ENCODE measurements at regions not wholly inside any gene's neighbourhood (a gene's known extent, or its start where the extent isn't known, plus 50 kb on each side); places are given as distances from the start of the nearest gene placed in this dataset.

DNA sequence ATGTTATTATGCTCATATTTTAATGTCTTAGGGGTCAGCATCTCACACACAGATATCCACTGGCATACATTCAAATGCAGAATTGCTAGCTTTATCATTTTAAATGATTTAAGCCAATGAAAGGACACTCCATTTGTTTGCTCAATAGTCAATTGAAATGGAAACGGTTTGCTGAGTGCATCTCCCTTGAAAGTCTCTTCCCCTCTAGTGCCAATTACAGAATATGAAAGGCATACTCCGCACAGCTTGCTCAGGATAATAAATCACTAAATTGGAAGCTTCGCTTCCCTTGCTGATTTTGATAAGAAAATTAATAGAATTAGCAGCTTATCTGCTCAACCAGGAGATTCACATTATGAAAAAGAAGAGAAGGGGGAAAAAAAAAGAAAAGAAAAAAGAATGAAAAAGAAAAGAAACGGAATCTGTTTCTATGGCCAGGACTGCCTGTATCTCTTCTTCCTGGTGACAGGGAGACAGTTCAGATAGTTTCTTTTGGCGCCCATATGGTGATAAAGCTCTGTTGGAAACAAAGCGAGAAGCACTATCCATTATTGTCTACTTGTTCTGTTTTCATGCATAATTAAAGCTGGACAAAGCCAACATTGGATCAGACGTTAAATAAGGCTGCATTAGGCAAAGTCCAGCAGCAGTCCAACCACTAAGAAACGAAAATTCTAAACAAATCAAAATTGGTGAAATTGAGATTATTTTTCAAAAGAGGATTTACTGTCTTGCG is 225.0 kb downstream of the GXYLT1 start:
- H3K27ac ChIP-seq (ENCODE audit: low read depth in 2 of 2, low read length in 2 of 2) = no peak overlapping the region
- no peaks in the 10 kb centered on the region for H3K36me3 ChIP-seq (ENCODE audit: control insufficient read depth in 2 of 2, insufficient read depth in 2 of 2, low read length in 2 of 2)
- no peak overlapping the region for H3K4me3 ChIP-seq (ENCODE audit: low read length in 2 of 2)
- H3K9me3 ChIP-seq (ENCODE audit: control insufficient read depth in 2 of 2, low read length in 2 of 2) = no peaks in the 10 kb centered on the region
- no peaks in the 10 kb centered on the region for H3K27me3 ChIP-seq (ENCODE audit: control insufficient read depth in 2 of 2, insufficient read depth in 2 of 2, low read length in 2 of 2)
- H3K4me1 ChIP-seq (ENCODE audit: control insufficient read depth in 2 of 2, insufficient read depth in 2 of 2, low read length in 2 of 2) = no peaks in the 10 kb centered on the region
- no peak overlapping the region for H3K9ac ChIP-seq (ENCODE audit: low read depth in 1 of 2, low read length in 2 of 2)

GRCh38 chr12:41919048-41919447 is 225.6 kb downstream of the GXYLT1 start:
- H3K27me3 ChIP-seq (ENCODE audit: control insufficient read depth in 2 of 2, insufficient read depth in 2 of 2, low read length in 2 of 2) = no peaks in the 10 kb centered on the region
- H3K36me3 ChIP-seq (ENCODE audit: control insufficient read depth in 2 of 2, insufficient read depth in 2 of 2, low read length in 2 of 2) = no peaks in the 10 kb centered on the region
- H3K27ac ChIP-seq (ENCODE audit: low read depth in 2 of 2, low read length in 2 of 2) = no peak overlapping the region
- H3K9me3 ChIP-seq (ENCODE audit: control insufficient read depth in 2 of 2, low read length in 2 of 2) = no peaks in the 10 kb centered on the region
- no peaks in the 10 kb centered on the region for H3K4me1 ChIP-seq (ENCODE audit: control insufficient read depth in 2 of 2, insufficient read depth in 2 of 2, low read length in 2 of 2)
- H3K9ac ChIP-seq (ENCODE audit: low read depth in 1 of 2, low read length in 2 of 2) = no peak overlapping the region
- no peak overlapping the region for H3K4me3 ChIP-seq (ENCODE audit: low read length in 2 of 2)

DNA sequence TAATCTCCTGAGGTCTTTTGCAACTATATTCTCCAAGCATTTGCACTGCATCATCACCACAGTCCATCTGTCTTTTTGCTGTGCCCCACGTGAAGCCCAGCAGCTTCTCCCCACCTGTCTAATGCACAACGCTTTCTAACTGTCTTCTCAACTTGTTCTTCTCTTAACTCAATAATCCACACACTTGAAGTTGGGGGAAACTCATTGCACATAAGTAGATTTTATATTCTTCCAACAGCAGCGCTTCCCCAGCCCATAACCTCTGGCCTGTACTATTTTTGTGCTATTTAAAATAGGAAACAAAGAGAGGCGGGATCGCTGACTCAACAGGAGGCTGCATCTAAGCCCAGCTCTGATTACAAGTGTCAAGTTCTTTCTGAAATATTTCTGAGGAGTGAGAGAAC is 226.7 kb downstream of the GXYLT1 start:
- H3K9me3 ChIP-seq (ENCODE audit: control insufficient read depth in 2 of 2, low read length in 2 of 2) = no peaks in the 10 kb centered on the region
- H3K36me3 ChIP-seq (ENCODE audit: control insufficient read depth in 2 of 2, insufficient read depth in 2 of 2, low read length in 2 of 2) = no peaks in the 10 kb centered on the region
- no peak overlapping the region for H3K4me3 ChIP-seq (ENCODE audit: low read length in 2 of 2)
- H3K4me1 ChIP-seq (ENCODE audit: control insufficient read depth in 2 of 2, insufficient read depth in 2 of 2, low read length in 2 of 2) = no peaks in the 10 kb centered on the region
- H3K9ac ChIP-seq (ENCODE audit: low read depth in 1 of 2, low read length in 2 of 2) = no peak overlapping the region
- no peaks in the 10 kb centered on the region for H3K27me3 ChIP-seq (ENCODE audit: control insufficient read depth in 2 of 2, insufficient read depth in 2 of 2, low read length in 2 of 2)
- H3K27ac ChIP-seq (ENCODE audit: low read depth in 2 of 2, low read length in 2 of 2) = no peak overlapping the region

DNA sequence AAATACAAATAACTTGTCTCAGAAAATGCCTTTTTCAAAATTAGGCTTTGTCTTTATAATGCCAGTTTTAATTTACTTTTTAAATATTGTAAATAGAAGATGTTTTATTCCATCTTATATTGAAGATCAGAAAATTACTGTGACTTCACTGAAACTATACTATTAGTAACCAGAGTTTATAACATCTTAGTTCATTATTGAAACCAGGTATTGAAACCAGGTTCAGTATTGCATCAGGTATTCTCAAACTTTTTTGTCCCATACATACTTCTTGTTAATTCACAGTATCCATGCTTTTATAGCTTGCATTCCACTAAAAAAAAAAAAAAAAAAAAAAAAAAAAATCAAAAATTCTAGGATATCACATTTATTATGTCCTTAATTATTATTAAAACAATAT is 227.5 kb downstream of the GXYLT1 start:
- no peak overlapping the region for H3K9ac ChIP-seq (ENCODE audit: low read depth in 1 of 2, low read length in 2 of 2)
- H3K4me1 ChIP-seq (ENCODE audit: control insufficient read depth in 2 of 2, insufficient read depth in 2 of 2, low read length in 2 of 2) = no peaks in the 10 kb centered on the region

DNA sequence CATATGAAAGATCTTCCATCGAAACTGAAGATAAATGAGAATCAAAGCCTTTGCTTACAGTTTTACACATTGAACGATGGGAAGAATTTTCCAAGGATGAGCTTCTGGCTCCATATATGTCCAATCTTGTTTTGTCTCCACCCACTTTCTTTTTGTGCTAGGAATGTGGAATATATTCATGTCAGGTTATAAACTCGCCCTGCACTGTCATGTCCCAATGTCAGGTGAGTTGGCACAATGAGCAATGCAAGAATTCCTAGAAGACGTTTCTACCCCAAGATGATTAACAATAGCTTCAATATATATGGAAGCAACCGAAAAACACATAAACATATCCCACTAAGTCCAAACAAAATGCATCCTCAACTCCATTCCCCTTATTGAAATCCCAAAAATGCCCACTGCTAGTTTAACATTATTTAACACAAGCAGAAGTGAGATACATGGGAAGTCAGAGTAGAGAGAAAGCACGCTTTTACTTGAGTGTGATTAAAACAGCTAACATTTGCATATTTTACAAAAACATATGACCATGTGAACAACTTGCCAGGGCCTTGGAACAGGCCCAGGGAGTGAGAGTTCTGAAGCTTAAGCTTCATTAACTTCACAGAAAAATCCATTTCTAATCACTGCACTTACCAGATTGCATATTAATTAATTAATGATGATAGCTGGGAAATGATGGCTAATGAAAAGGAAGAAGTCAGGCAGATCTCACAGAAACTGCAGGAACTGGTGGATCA is 233.9 kb downstream of the GXYLT1 start:
- Histone ChIP-seq H3K4me1 (ENCODE audit: control insufficient read depth in 2 of 2, insufficient read depth in 2 of 2, low read length in 2 of 2) (no peaks in the 10 kb centered on the region), H3K9me3 (ENCODE audit: control insufficient read depth in 2 of 2, low read length in 2 of 2) (no peaks in the 10 kb centered on the region), H3K9ac (ENCODE audit: low read depth in 1 of 2, low read length in 2 of 2) (no peak overlapping the region), H3K36me3 (ENCODE audit: control insufficient read depth in 2 of 2, insufficient read depth in 2 of 2, low read length in 2 of 2) (no peaks in the 10 kb centered on the region), H3K27ac (ENCODE audit: low read depth in 2 of 2, low read length in 2 of 2) (no peak overlapping the region), H3K27me3 (ENCODE audit: control insufficient read depth in 2 of 2, insufficient read depth in 2 of 2, low read length in 2 of 2) (no peaks in the 10 kb centered on the region), H3K4me3 (ENCODE audit: low read length in 2 of 2) (no peak overlapping the region)

More for the DNA sequence above, 227.5 kb downstream of the GXYLT1 start:
- Histone ChIP-seq H3K36me3 (ENCODE audit: control insufficient read depth in 2 of 2, insufficient read depth in 2 of 2, low read length in 2 of 2) (no peaks in the 10 kb centered on the region), H3K27me3 (ENCODE audit: control insufficient read depth in 2 of 2, insufficient read depth in 2 of 2, low read length in 2 of 2) (no peaks in the 10 kb centered on the region), H3K4me3 (ENCODE audit: low read length in 2 of 2) (no peak overlapping the region), H3K9me3 (ENCODE audit: control insufficient read depth in 2 of 2, low read length in 2 of 2) (no peaks in the 10 kb centered on the region), H3K27ac (ENCODE audit: low read depth in 2 of 2, low read length in 2 of 2) (no peak overlapping the region)

DNA sequence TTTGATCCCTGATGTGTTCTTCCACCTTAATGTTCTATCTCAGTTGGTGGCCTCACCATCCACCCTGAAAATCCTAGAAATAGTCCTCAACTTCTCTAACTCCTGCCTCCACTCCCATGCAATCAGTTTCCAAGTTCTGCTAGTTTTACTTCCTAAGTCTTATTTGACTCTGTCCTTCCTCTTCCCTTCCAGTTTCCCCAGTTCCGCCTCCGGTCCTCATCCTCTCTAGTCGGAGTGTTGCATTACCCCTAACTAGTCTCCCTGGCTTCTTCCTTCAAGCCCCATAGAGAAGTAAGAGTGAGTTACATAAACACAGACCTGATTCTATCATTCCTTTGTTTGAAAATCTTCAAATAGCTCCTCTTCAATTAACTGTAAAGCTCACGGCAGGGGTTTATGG is 236.5 kb downstream of the GXYLT1 start:
- no peaks in the 10 kb centered on the region for H3K36me3 ChIP-seq (ENCODE audit: control insufficient read depth in 2 of 2, insufficient read depth in 2 of 2, low read length in 2 of 2)
- H3K27ac ChIP-seq (ENCODE audit: low read depth in 2 of 2, low read length in 2 of 2) = no peak overlapping the region
- no peak overlapping the region for H3K4me3 ChIP-seq (ENCODE audit: low read length in 2 of 2)
- no peak overlapping the region for H3K9ac ChIP-seq (ENCODE audit: low read depth in 1 of 2, low read length in 2 of 2)
- no peaks in the 10 kb centered on the region for H3K4me1 ChIP-seq (ENCODE audit: control insufficient read depth in 2 of 2, insufficient read depth in 2 of 2, low read length in 2 of 2)
- H3K9me3 ChIP-seq (ENCODE audit: control insufficient read depth in 2 of 2, low read length in 2 of 2) = no peaks in the 10 kb centered on the region
- no peaks in the 10 kb centered on the region for H3K27me3 ChIP-seq (ENCODE audit: control insufficient read depth in 2 of 2, insufficient read depth in 2 of 2, low read length in 2 of 2)

- H3K27ac ChIP-seq (ENCODE audit: low read depth in 2 of 2, low read length in 2 of 2) = no peak overlapping the region
- H3K4me1 ChIP-seq (ENCODE audit: control insufficient read depth in 2 of 2, insufficient read depth in 2 of 2, low read length in 2 of 2) = no peaks in the 10 kb centered on the region
Observed at GRCh38 chr12:41907550-41907949, 237.1 kb downstream of the GXYLT1 start.

GRCh38 chr12:41907021-41907420 is 237.7 kb downstream of the GXYLT1 start:
- Histone ChIP-seq H3K9me3 (ENCODE audit: control insufficient read depth in 2 of 2, low read length in 2 of 2) (no peaks in the 10 kb centered on the region), H3K27me3 (ENCODE audit: control insufficient read depth in 2 of 2, insufficient read depth in 2 of 2, low read length in 2 of 2) (no peaks in the 10 kb centered on the region)

More at GRCh38 chr12:41907550-41907949, 237.1 kb downstream of the GXYLT1 start:
- Histone ChIP-seq H3K4me3 (ENCODE audit: low read length in 2 of 2) (no peak overlapping the region), H3K36me3 (ENCODE audit: control insufficient read depth in 2 of 2, insufficient read depth in 2 of 2, low read length in 2 of 2) (no peaks in the 10 kb centered on the region), H3K9ac (ENCODE audit: low read depth in 1 of 2, low read length in 2 of 2) (no peak overlapping the region), H3K9me3 (ENCODE audit: control insufficient read depth in 2 of 2, low read length in 2 of 2) (no peaks in the 10 kb centered on the region), H3K27me3 (ENCODE audit: control insufficient read depth in 2 of 2, insufficient read depth in 2 of 2, low read length in 2 of 2) (no peaks in the 10 kb centered on the region)

GRCh38 chr12:41905759-41906297 is 238.8 kb downstream of the GXYLT1 start:
- Histone ChIP-seq H3K27ac (ENCODE audit: low read depth in 2 of 2, low read length in 2 of 2) (no peak overlapping the region), H3K9me3 (ENCODE audit: control insufficient read depth in 2 of 2, low read length in 2 of 2) (no peaks in the 10 kb centered on the region), H3K9ac (ENCODE audit: low read depth in 1 of 2, low read length in 2 of 2) (no peak overlapping the region), H3K27me3 (ENCODE audit: control insufficient read depth in 2 of 2, insufficient read depth in 2 of 2, low read length in 2 of 2) (no peaks in the 10 kb centered on the region), H3K4me3 (ENCODE audit: low read length in 2 of 2) (no peak overlapping the region), H3K36me3 (ENCODE audit: control insufficient read depth in 2 of 2, insufficient read depth in 2 of 2, low read length in 2 of 2) (no peaks in the 10 kb centered on the region), H3K4me1 (ENCODE audit: control insufficient read depth in 2 of 2, insufficient read depth in 2 of 2, low read length in 2 of 2) (no peaks in the 10 kb centered on the region)

More at GRCh38 chr12:41907021-41907420, 237.7 kb downstream of the GXYLT1 start:
- H3K9ac ChIP-seq (ENCODE audit: low read depth in 1 of 2, low read length in 2 of 2) = no peak overlapping the region
- H3K36me3 ChIP-seq (ENCODE audit: control insufficient read depth in 2 of 2, insufficient read depth in 2 of 2, low read length in 2 of 2) = no peaks in the 10 kb centered on the region
- H3K4me3 ChIP-seq (ENCODE audit: low read length in 2 of 2) = no peak overlapping the region
- no peaks in the 10 kb centered on the region for H3K4me1 ChIP-seq (ENCODE audit: control insufficient read depth in 2 of 2, insufficient read depth in 2 of 2, low read length in 2 of 2)
- H3K27ac ChIP-seq (ENCODE audit: low read depth in 2 of 2, low read length in 2 of 2) = no peak overlapping the region

- H3K9me3 ChIP-seq (ENCODE audit: control insufficient read depth in 2 of 2, low read length in 2 of 2) = no peaks in the 10 kb centered on the region
- no peaks in the 10 kb centered on the region for H3K36me3 ChIP-seq (ENCODE audit: control insufficient read depth in 2 of 2, insufficient read depth in 2 of 2, low read length in 2 of 2)
- no peak overlapping the region for H3K27ac ChIP-seq (ENCODE audit: low read depth in 2 of 2, low read length in 2 of 2)
- H3K27me3 ChIP-seq (ENCODE audit: control insufficient read depth in 2 of 2, insufficient read depth in 2 of 2, low read length in 2 of 2) = no peaks in the 10 kb centered on the region
- H3K4me1 ChIP-seq (ENCODE audit: control insufficient read depth in 2 of 2, insufficient read depth in 2 of 2, low read length in 2 of 2) = no peaks in the 10 kb centered on the region
- H3K9ac ChIP-seq (ENCODE audit: low read depth in 1 of 2, low read length in 2 of 2) = no peak overlapping the region
- no peak overlapping the region for H3K4me3 ChIP-seq (ENCODE audit: low read length in 2 of 2)
Observed at GRCh38 chr12:41905073-41905758, 239.5 kb downstream of the GXYLT1 start.

Measured in mucosa of rectum (tissue), 2 donors.